IMR-90 (cell line): ENCODE measurements at regions not wholly inside any gene's neighbourhood (a gene's known extent, or its start where the extent isn't known, plus 50 kb on each side); places are given as distances from the start of the nearest gene placed in this dataset.

Experiments
- ATAC-seq: fragments of 200-7000 bp; cut with Tn5 transposase; 2 replicates; pipeline ENCODE4 v1.9.1; 2020; ENCODE audit warnings: low read depth, mild to moderate bottlenecking, moderate library complexity
- BruUV-seq: library from RNA; stranded (reverse); fragments of 400-500 nt; replicated peaks from 2 replicates; lab custom pipeline; 2021; lab: Mats Ljungman, UMichigan
- CTCF ChIA-PET: fragments of 300-600 bp; formaldehyde crosslinking; extraction: SDS; loops from one replicate; lab custom pipeline; 2021; ENCODE audit warnings: antibody characterized with exemption; lab: Yijun Ruan, JAX
- POLR2A ChIA-PET: fragments of 300-600 bp; sonication (Branson Sonifier 250); formaldehyde crosslinking; loops from one replicate; lab custom pipeline; 2022; ENCODE audit warnings: antibody characterized with exemption; ENCODE audit not compliant: unreplicated experiment; lab: Charles Lee
- DNase-seq: peaks from one replicate; pipeline ENCODE4 v3.0.0; 2013
- H2AFZ ChIP-seq: replicated peaks from 2 replicates; pipeline ENCODE3; 2013; ENCODE audit warnings: low read length, mild to moderate bottlenecking; ENCODE audit not compliant: poor library complexity
- H2AK5ac ChIP-seq: 2 replicates; pipeline ENCODE4 v1.6.1; 2013; ENCODE audit warnings: low read depth, low read length, inconsistent platforms
- H2AK9ac ChIP-seq: replicated peaks from 2 replicates; pipeline ENCODE3; 2013; ENCODE audit warnings: mild to moderate bottlenecking, low read depth, low read length, moderate library complexity; ENCODE audit not compliant: poor library complexity
- H2BK120ac ChIP-seq: 2 replicates; pipeline ENCODE4 v1.6.1; 2013; ENCODE audit warnings: low read depth, low read length, inconsistent platforms
- H2BK15ac ChIP-seq: 3 replicates; pipeline ENCODE4 v1.6.1; 2013; ENCODE audit warnings: low read depth, low read length, inconsistent platforms
- H2BK20ac ChIP-seq: 2 replicates; pipeline ENCODE4 v1.6.1; 2013; ENCODE audit warnings: low read depth, mild to moderate bottlenecking, inconsistent platforms, low read length, moderate library complexity
- H2BK5ac ChIP-seq: 2 replicates; pipeline ENCODE4 v1.6.1; 2013; ENCODE audit warnings: mild to moderate bottlenecking, low read depth, low read length, inconsistent platforms; ENCODE audit not compliant: poor library complexity, severe bottlenecking
- H3K14ac ChIP-seq: replicated peaks from 2 replicates; pipeline ENCODE4 v1.6.1; 2013; ENCODE audit warnings: low read depth, low read length, inconsistent platforms
- H3K18ac ChIP-seq: 2 replicates; pipeline ENCODE4 v1.6.1; 2013; ENCODE audit warnings: low read depth, low read length, control low read depth
- H3K23ac ChIP-seq: 2 replicates; pipeline ENCODE4 v1.6.1; 2013; ENCODE audit warnings: low read depth, low read length, inconsistent platforms
- H3K27ac ChIP-seq: 2 replicates; pipeline ENCODE4 v1.5.1; 2013; ENCODE audit warnings: mild to moderate bottlenecking, control low read depth, low read length; ENCODE audit not compliant: insufficient read depth
- H3K27me3 ChIP-seq: 2 replicates; pipeline ENCODE4 v1.6.1; 2013; ENCODE audit warnings: low read length; ENCODE audit not compliant: control insufficient read depth, insufficient read depth
- H3K36me3 ChIP-seq: 2 replicates; pipeline ENCODE4 v1.6.1; 2013; ENCODE audit warnings: low read length, mixed read lengths; ENCODE audit not compliant: control insufficient read depth, insufficient read depth
- H3K4ac ChIP-seq: 2 replicates; pipeline ENCODE4 v1.6.1; 2013; ENCODE audit warnings: low read depth, low read length, inconsistent platforms
- H3K4me1 ChIP-seq: 2 replicates; pipeline ENCODE4 v1.6.1; 2013; ENCODE audit warnings: low read length, mixed read lengths; ENCODE audit not compliant: control insufficient read depth, insufficient read depth
- H3K4me2 ChIP-seq: 2 replicates; pipeline ENCODE4 v1.6.1; 2013; ENCODE audit warnings: low read depth, mild to moderate bottlenecking, control low read depth, low read length, moderate library complexity
- H3K4me3 ChIP-seq: 2 replicates; pipeline ENCODE4 v1.5.1; 2013; ENCODE audit warnings: low read depth, mild to moderate bottlenecking, control low read depth, low read length, moderate library complexity; ENCODE audit not compliant: insufficient read depth
- H3K56ac ChIP-seq: 2 replicates; pipeline ENCODE4 v1.6.1; 2013; ENCODE audit warnings: low read length, inconsistent platforms; ENCODE audit not compliant: insufficient read depth; ENCODE audit errors: extremely low read depth
- H3K79me1 ChIP-seq, 2 experiments: 2 replicates each; pipeline ENCODE4 v1.6.1; 2013; ENCODE audit warnings: low read length in 2 of 2, inconsistent platforms in 1 of 2, low read depth in 1 of 2
- H3K9ac ChIP-seq: 2 replicates; pipeline ENCODE4 v1.6.1; 2013; ENCODE audit warnings: low read depth, low read length, control low read depth
- H3K9me1 ChIP-seq: 2 replicates; pipeline ENCODE4 v1.6.1; 2013; ENCODE audit warnings: low read length, inconsistent platforms; ENCODE audit not compliant: insufficient read depth
- H3K9me3 ChIP-seq: 2 replicates; pipeline ENCODE4 v1.6.1; 2013; ENCODE audit warnings: low read length; ENCODE audit not compliant: control insufficient read depth, insufficient read depth
- H4K20me1 ChIP-seq: 2 replicates; pipeline ENCODE4 v1.6.1; 2013; ENCODE audit warnings: low read length, inconsistent platforms; ENCODE audit not compliant: insufficient read depth
- H4K5ac ChIP-seq: 2 replicates; pipeline ENCODE4 v1.6.1; 2013; ENCODE audit warnings: mild to moderate bottlenecking, low read depth, low read length, control low read depth
- H4K8ac ChIP-seq, 2 experiments: 2 replicates each; pipeline ENCODE4 v1.6.1; 2013; ENCODE audit warnings: low read depth in 2 of 2, low read length in 2 of 2, control low read depth in 1 of 2, inconsistent platforms in 1 of 2
- H4K91ac ChIP-seq: 2 replicates; pipeline ENCODE4 v1.6.1; 2013; ENCODE audit warnings: low read depth, low read length, inconsistent platforms; ENCODE audit not compliant: insufficient read depth
- BHLHE40 ChIP-seq: fragments of 150-350 bp; IDR thresholded peaks from 2 replicates; pipeline ENCODE4 v1.6.1; 2016; ENCODE audit warnings: mild to moderate bottlenecking, low read depth, low read length
- CEBPB ChIP-seq: IDR thresholded peaks from 2 replicates; pipeline ENCODE4 v1.6.1; 2012; ENCODE audit warnings: low read depth, low read length, improper control_type of control experiment
- CHD1 ChIP-seq: IDR thresholded peaks from 2 replicates; pipeline ENCODE4 v1.6.1; 2012; ENCODE audit warnings: low read depth, low read length, improper control_type of control experiment
- FOS ChIP-seq: fragments of 150-350 bp; IDR thresholded peaks from 2 replicates; pipeline ENCODE4 v1.6.1; 2016; ENCODE audit warnings: low read depth, low read length
- MAFK ChIP-seq: IDR thresholded peaks from 2 replicates; pipeline ENCODE4 v1.6.1; 2012; ENCODE audit warnings: low read depth, low read length, improper control_type of control experiment
- MAZ ChIP-seq: IDR thresholded peaks from 2 replicates; pipeline ENCODE4 v1.6.1; 2012; ENCODE audit warnings: low read depth, mild to moderate bottlenecking, low read length, improper control_type of control experiment, moderate library complexity, borderline replicate concordance
- MXI1 ChIP-seq: IDR thresholded peaks from 2 replicates; pipeline ENCODE4 v1.6.1; 2012; ENCODE audit warnings: low read depth, mild to moderate bottlenecking, low read length, moderate library complexity, borderline replicate concordance
- NFE2L2 ChIP-seq: fragments of 150-350 bp; IDR thresholded peaks from 2 replicates; pipeline ENCODE4 v1.6.1; 2016; ENCODE audit warnings: low read depth, mild to moderate bottlenecking, low read length
- POLR2A ChIP-seq: IDR thresholded peaks from 2 replicates; pipeline ENCODE4 v1.6.1; 2012; ENCODE audit warnings: mild to moderate bottlenecking, low read depth, low read length
- RAD21 ChIP-seq: IDR thresholded peaks from 2 replicates; pipeline ENCODE4 v1.6.1; 2012; ENCODE audit warnings: low read length, improper control_type of control experiment
- RCOR1 ChIP-seq: IDR thresholded peaks from 2 replicates; pipeline ENCODE4 v1.6.1; 2012; ENCODE audit warnings: mild to moderate bottlenecking, low read length, improper control_type of control experiment; ENCODE audit not compliant: insufficient replicate concordance
- RFX5 ChIP-seq: IDR thresholded peaks from 2 replicates; pipeline ENCODE4 v1.8.0; 2012; ENCODE audit warnings: low read depth, mild to moderate bottlenecking, low read length, moderate library complexity
- SMC3 ChIP-seq: fragments of 150-350 bp; IDR thresholded peaks from 2 replicates; pipeline ENCODE4 v1.6.1; 2016; ENCODE audit warnings: low read depth, mild to moderate bottlenecking, antibody characterized with exemption, low read length, moderate library complexity
- WGBS, 2 experiments: methylation state at CpG; one replicate each; pipeline versions ENCODE4 v1.1.5 to v1.1.7; 2013; ENCODE audit warnings: missing lambda C conversion rate in 2 of 2; ENCODE audit not compliant: insufficient read length in 1 of 2; ENCODE audit errors: extremely low coverage in 2 of 2; 5-methylcytosine and 5-hydroxymethylcytosine counted together
- dilution Hi-C: fragments of 300-500 bp; cut with HindIII; formaldehyde crosslinking; loops from one replicate; pipeline ENCODE4 v1.14.3; 2018; ENCODE audit warnings: low sequenced_read_pairs; ENCODE audit not compliant: unreplicated experiment
- in situ Hi-C: fragments of 300-500 bp; cut with MboI; formaldehyde crosslinking; loops from 3 replicates; pipeline ENCODE4 v1.14.3; 2019; ENCODE audit warnings: low sequenced_read_pairs, inconsistent platforms, mixed read lengths
- intact Hi-C: fragments of 100-400 bp; cut with micrococcal nuclease; formaldehyde crosslinking; loops from 2 replicates; pipeline ENCODE4 v1.10.0; 2022
- TF ChIP-seq, protein P1 (sequence below): fragments of 150-350 bp; IDR thresholded peaks from 2 replicates; pipeline ENCODE4 v1.6.1; 2017; ENCODE audit warnings: mild to moderate bottlenecking, antibody characterized with exemption, low read length, low read depth
- TF ChIP-seq, protein P2 (sequence below): fragments of 150-350 bp; IDR thresholded peaks from 2 replicates; pipeline ENCODE4 v1.6.1; 2016; ENCODE audit warnings: low read depth, mild to moderate bottlenecking, low read length, moderate library complexity, borderline replicate concordance
- TF ChIP-seq, protein P3 (sequence below): conservative IDR thresholded peaks from 2 replicates; pipeline ENCODE4 v1.5.1; 2012; ENCODE audit warnings: mild to moderate bottlenecking, low read depth, low read length, improper control_type of control experiment

DNA sequence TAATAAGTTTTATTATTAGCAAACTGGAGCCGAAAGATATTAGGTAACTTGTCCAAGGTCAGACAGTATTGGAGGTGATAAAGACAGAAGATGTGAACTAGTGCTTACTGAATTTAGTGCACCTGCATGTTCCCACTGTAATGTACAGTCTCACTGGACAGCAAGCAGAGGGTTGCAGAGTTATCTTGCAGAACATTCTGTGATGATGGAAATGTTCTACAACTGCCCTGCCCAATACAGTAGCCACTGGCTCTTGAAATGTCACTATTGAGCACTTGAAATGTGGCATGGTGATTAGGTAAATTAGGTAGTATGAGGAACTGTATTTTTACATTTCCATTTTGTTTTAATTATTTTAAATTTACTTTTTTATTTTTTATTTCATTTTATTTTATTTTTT is 356.6 kb downstream of the EPHA4 start:
- Histone ChIP-seq H2BK15ac (no peak overlapping the region), H3K56ac (no peak overlapping the region), H2AK5ac (no peak overlapping the region), H3K9me1 (no peaks in the 10 kb centered on the region), H4K20me1 (no peaks in the 10 kb centered on the region), H2BK20ac (no peak overlapping the region), H3K27me3 (no peaks in the 10 kb centered on the region; the same call in 1 of the 2 replicates), H3K4me3 (no peak overlapping the region), H3K18ac (no peak overlapping the region), H3K27ac (no peak overlapping the region), H2BK5ac (no peak overlapping the region), H3K79me1 (no peaks in the 10 kb centered on the region), H3K4ac (no peak overlapping the region), H3K4me2 (no peak overlapping the region), H3K9me3 (no peaks in the 10 kb centered on the region), H3K9ac (no peak overlapping the region), H4K91ac (no peak overlapping the region), H3K23ac (no peak overlapping the region), H2AFZ (no peak overlapping the region), H2BK120ac (no peak overlapping the region), H4K8ac (no peak overlapping the region), H3K14ac (no peak overlapping the region), H3K36me3 (no peaks in the 10 kb centered on the region), H3K4me1 (no peaks in the 10 kb centered on the region), H2AK9ac (no peak overlapping the region), H4K5ac (no peak overlapping the region)
- no peak for DNase-seq
- POLR2A ChIA-PET = no interaction called here
- no peak for ATAC-seq
- no TSS peak for BruUV-seq
- in situ Hi-C loops (no loop called here), dilution Hi-C loops (no loop called here), intact Hi-C loops (no loop called here)
- WGBS, 2 experiments = no CpG with 5 or more reads among the region's 1 CpG
- CTCF ChIA-PET = no interaction called here
- TF ChIP-seq, protein P1, sequence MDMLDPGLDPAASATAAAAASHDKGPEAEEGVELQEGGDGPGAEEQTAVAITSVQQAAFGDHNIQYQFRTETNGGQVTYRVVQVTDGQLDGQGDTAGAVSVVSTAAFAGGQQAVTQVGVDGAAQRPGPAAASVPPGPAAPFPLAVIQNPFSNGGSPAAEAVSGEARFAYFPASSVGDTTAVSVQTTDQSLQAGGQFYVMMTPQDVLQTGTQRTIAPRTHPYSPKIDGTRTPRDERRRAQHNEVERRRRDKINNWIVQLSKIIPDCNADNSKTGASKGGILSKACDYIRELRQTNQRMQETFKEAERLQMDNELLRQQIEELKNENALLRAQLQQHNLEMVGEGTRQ = no peak
- TF ChIP-seq POLR2A = no peak
- no peak for TF ChIP-seq BHLHE40
- TF ChIP-seq FOS = no peak
- TF ChIP-seq MAFK = no peak
- TF ChIP-seq MXI1 = no peak
- TF ChIP-seq RAD21 = no peak
- no peak for TF ChIP-seq CEBPB
- no peak for TF ChIP-seq SMC3
- TF ChIP-seq NFE2L2 = no peak
- no peak for TF ChIP-seq MAZ
- no peak for TF ChIP-seq CHD1
- TF ChIP-seq, protein P2, sequence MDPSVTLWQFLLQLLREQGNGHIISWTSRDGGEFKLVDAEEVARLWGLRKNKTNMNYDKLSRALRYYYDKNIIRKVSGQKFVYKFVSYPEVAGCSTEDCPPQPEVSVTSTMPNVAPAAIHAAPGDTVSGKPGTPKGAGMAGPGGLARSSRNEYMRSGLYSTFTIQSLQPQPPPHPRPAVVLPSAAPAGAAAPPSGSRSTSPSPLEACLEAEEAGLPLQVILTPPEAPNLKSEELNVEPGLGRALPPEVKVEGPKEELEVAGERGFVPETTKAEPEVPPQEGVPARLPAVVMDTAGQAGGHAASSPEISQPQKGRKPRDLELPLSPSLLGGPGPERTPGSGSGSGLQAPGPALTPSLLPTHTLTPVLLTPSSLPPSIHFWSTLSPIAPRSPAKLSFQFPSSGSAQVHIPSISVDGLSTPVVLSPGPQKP = no peak
- TF ChIP-seq, protein P3, sequence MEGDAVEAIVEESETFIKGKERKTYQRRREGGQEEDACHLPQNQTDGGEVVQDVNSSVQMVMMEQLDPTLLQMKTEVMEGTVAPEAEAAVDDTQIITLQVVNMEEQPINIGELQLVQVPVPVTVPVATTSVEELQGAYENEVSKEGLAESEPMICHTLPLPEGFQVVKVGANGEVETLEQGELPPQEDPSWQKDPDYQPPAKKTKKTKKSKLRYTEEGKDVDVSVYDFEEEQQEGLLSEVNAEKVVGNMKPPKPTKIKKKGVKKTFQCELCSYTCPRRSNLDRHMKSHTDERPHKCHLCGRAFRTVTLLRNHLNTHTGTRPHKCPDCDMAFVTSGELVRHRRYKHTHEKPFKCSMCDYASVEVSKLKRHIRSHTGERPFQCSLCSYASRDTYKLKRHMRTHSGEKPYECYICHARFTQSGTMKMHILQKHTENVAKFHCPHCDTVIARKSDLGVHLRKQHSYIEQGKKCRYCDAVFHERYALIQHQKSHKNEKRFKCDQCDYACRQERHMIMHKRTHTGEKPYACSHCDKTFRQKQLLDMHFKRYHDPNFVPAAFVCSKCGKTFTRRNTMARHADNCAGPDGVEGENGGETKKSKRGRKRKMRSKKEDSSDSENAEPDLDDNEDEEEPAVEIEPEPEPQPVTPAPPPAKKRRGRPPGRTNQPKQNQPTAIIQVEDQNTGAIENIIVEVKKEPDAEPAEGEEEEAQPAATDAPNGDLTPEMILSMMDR = no peak
- TF ChIP-seq RFX5 = no peak
- no peak for TF ChIP-seq RCOR1
